B cell (primary cell): ENCODE measurements at regions not wholly inside any gene's neighbourhood (a gene's known extent, or its start where the extent isn't known, plus 50 kb on each side); places are given as distances from the start of the nearest gene placed in this dataset.

Source experiments
- ATAC-seq: fragments of 200-7000 bp; cut with Tn5 transposase; one replicate; pipeline ENCODE4 v1.10.0; 2021; ENCODE audit warnings: low read depth, mild to moderate bottlenecking, moderate number of reproducible peaks, moderate library complexity
- CTCF ChIA-PET: fragments of 350-600 bp; sonication (Branson Sonifier 250); formaldehyde crosslinking; loops from one replicate; lab custom pipeline; 2021; ENCODE audit warnings: antibody characterized with exemption, inconsistent platforms; lab: Charles Lee
- POLR2A ChIA-PET: fragments of 350-600 bp; sonication (Branson Sonifier 250); formaldehyde crosslinking; loops from one replicate; lab custom pipeline; 2021; ENCODE audit warnings: antibody characterized with exemption; lab: Charles Lee
- DNase-seq: peaks from one replicate; pipeline ENCODE4 v3.0.0; 2013
- H2AFZ ChIP-seq: 2 replicates; pipeline ENCODE4 v1.6.1; 2012; ENCODE audit warnings: mild to moderate bottlenecking, low read depth, low read length; ENCODE audit not compliant: insufficient read depth, poor library complexity, severe bottlenecking
- H3K27ac ChIP-seq, 2 donors: 1 replicate in 1 of 2; 2 replicates in 1 of 2; pipeline ENCODE4 v1.5.1; 2012 to 2013; ENCODE audit warnings: low read length in 2 of 2, mild to moderate bottlenecking in 2 of 2, moderate library complexity in 1 of 2
- H3K27me3 ChIP-seq, 4 experiments: fragments of 200-600 bp in 1 of 4; sonication (generic) in 1 of 4; replicated peaks in 1 of 4; 1 replicate in 2 of 4; 2 replicates in 2 of 4; pipeline versions ENCODE4 v1.6.1 to v1.7.0; 2013 to 2016; ENCODE audit warnings: low read length in 3 of 4, mild to moderate bottlenecking in 2 of 4, mixed read lengths in 1 of 4, moderate library complexity in 1 of 4; ENCODE audit not compliant: insufficient read depth in 4 of 4, control insufficient read depth in 3 of 4; ENCODE audit errors: control extremely low read depth in 1 of 4
- H3K36me3 ChIP-seq, 2 experiments: replicated peaks in 1 of 2; 1 replicate in 1 of 2; 2 replicates in 1 of 2; pipeline versions ENCODE4 v1.6.1 to v1.7.1; 2013; ENCODE audit warnings: low read length in 1 of 2; ENCODE audit not compliant: insufficient read depth in 2 of 2, control insufficient read depth in 1 of 2; ENCODE audit errors: control extremely low read depth in 1 of 2, extremely low read depth in 1 of 2
- H3K4me1 ChIP-seq, 2 donors: fragments of 200-600 bp in 1 of 2; sonication (generic) in 1 of 2; 1 replicate in 1 of 2; 2 replicates in 1 of 2; pipeline versions ENCODE4 v1.5.1 to v1.6.1; 2013 to 2017; ENCODE audit warnings: low read length in 2 of 2; ENCODE audit not compliant: control insufficient read depth in 2 of 2, insufficient read depth in 2 of 2
- H3K4me2 ChIP-seq: replicated peaks from 2 replicates; pipeline ENCODE3; 2012; ENCODE audit warnings: mild to moderate bottlenecking, low read depth, low read length; ENCODE audit not compliant: poor library complexity, severe bottlenecking
- H3K4me3 ChIP-seq, 5 experiments: fragments of 200-600 bp in 1 of 5; sonication (generic) in 1 of 5; 1 replicate in 3 of 5; 2 replicates in 2 of 5; pipeline versions ENCODE4 v1.5.1 to v1.7.0; 2011 to 2016; ENCODE audit warnings: low read length in 4 of 5, mild to moderate bottlenecking in 4 of 5, low read depth in 2 of 5, control low read depth in 1 of 5, moderate library complexity in 1 of 5; ENCODE audit not compliant: insufficient read depth in 1 of 5; ENCODE audit errors: control extremely low read depth in 1 of 5, extremely low read depth in 1 of 5
- H3K79me2 ChIP-seq: fragments of 200-600 bp; sonication (generic); one replicate; pipeline ENCODE4 v1.6.0; 2016; ENCODE audit warnings: low read length; ENCODE audit not compliant: control insufficient read depth, insufficient read depth
- H3K9ac ChIP-seq: fragments of 200-600 bp; sonication (generic); 2 replicates; pipeline ENCODE4 v1.6.1; 2017; ENCODE audit warnings: mild to moderate bottlenecking, low read length, moderate library complexity
- H3K9me3 ChIP-seq, 3 donors: one replicate each; pipeline versions ENCODE4 v1.6.1 to v1.7.1; 2013; ENCODE audit warnings: low read length in 2 of 3; ENCODE audit not compliant: control insufficient read depth in 2 of 3, insufficient read depth in 1 of 3; ENCODE audit errors: control extremely low read depth in 1 of 3
- H4K20me1 ChIP-seq: 2 replicates; pipeline ENCODE4 v1.6.0; 2012; ENCODE audit warnings: mild to moderate bottlenecking, low read length; ENCODE audit not compliant: insufficient read depth, control insufficient read depth, poor library complexity, severe bottlenecking
- H3K27ac Mint-ChIP-seq: one replicate; pipeline ENCODE4 v1.8.0; 2021; ENCODE audit warnings: mixed read lengths
- H3K27me3 Mint-ChIP-seq: one replicate; pipeline ENCODE4 v1.8.0; 2021; ENCODE audit warnings: mixed read lengths
- H3K4me1 Mint-ChIP-seq: one replicate; pipeline ENCODE4 v1.8.0; 2021; ENCODE audit warnings: mixed read lengths
- H3K4me3 Mint-ChIP-seq: one replicate; pipeline ENCODE4 v1.8.0; 2021; ENCODE audit warnings: mixed read lengths
- H3K9me3 Mint-ChIP-seq: one replicate; pipeline ENCODE4 v1.8.0; 2022; ENCODE audit warnings: mixed read lengths; ENCODE audit not compliant: insufficient read depth
- CTCF ChIP-seq: fragments of 200-600 bp; IDR thresholded peaks from one replicate; pipeline ENCODE4 v1.8.0; 2022; ENCODE audit warnings: antibody characterized with exemption, mild to moderate bottlenecking
- EZH2 ChIP-seq: IDR thresholded peaks from 2 replicates; pipeline ENCODE4 v1.6.1; 2012; ENCODE audit warnings: borderline replicate concordance, low read depth, mild to moderate bottlenecking, moderate library complexity, low read length; ENCODE audit not compliant: insufficient read depth, poor library complexity, severe bottlenecking
- WGBS: methylation state at CpG from one replicate; pipeline ENCODE4 v1.1.5; 2013; ENCODE audit warnings: missing lambda C conversion rate; ENCODE audit not compliant: insufficient coverage; 5-methylcytosine and 5-hydroxymethylcytosine counted together
- intact Hi-C: fragments of 100-400 bp; cut with micrococcal nuclease; formaldehyde crosslinking; loops from one replicate; pipeline ENCODE4 v1.10.0; 2022

- peaks cover 14 to 19% of the 10 kb centered on the region in 2 donors for H3K4me1 ChIP-seq
- peaks cover 16% of the 10 kb centered on the region for H3K4me1 Mint-ChIP-seq
- H3K36me3 ChIP-seq, result no peaks in the 10 kb centered on the region
- intact Hi-C loops, result no loop called here
- CTCF ChIA-PET, result no interaction called here
- no peak overlapping the region for H3K27ac Mint-ChIP-seq
- no peaks in the 10 kb centered on the region for H4K20me1 ChIP-seq
- no peak overlapping the region for H3K9ac ChIP-seq
- 87% methylated on average over 8 of the region's 9 CpGs for WGBS
- no peak overlapping the region for H3K4me3 Mint-ChIP-seq
- no peaks in the 10 kb centered on the region for H3K9me3 ChIP-seq
- no peak overlapping the region for H2AFZ ChIP-seq
- H3K27ac ChIP-seq, result no peak overlapping the region
- H3K27me3 Mint-ChIP-seq, result peaks cover 27% of the 10 kb centered on the region
- POLR2A ChIA-PET, result no interaction called here
- no peaks in the 10 kb centered on the region for H3K79me2 ChIP-seq
- no peaks in the 10 kb centered on the region for H3K9me3 Mint-ChIP-seq
- DNase-seq, result no peak
- TF ChIP-seq CTCF, result no peak
- TF ChIP-seq EZH2, result no peak
- peaks cover 0 to 11% (median 3%) of the 10 kb centered on the region in 4 experiments for H3K27me3 ChIP-seq
- ATAC-seq, result no peak
- no peak overlapping the region for H3K4me3 ChIP-seq
- no peak overlapping the region for H3K4me2 ChIP-seq
These were observed 236.8 kb downstream of the TLE3 start for GRCh38 chr15:69860921-69861320.

GRCh38 chr15:69861331-69862171 lies 236.2 kb downstream of the TLE3 start:
- Histone ChIP-seq H3K9ac (no peak overlapping the region), H3K36me3 (no peaks in the 10 kb centered on the region), H3K4me2 (no peak overlapping the region), H3K4me3 (no peak overlapping the region), H4K20me1 (no peaks in the 10 kb centered on the region), H3K9me3 (no peaks in the 10 kb centered on the region), H3K27me3 (peaks cover 0 to 11% (median 2%) of the 10 kb centered on the region in 4 experiments), H2AFZ (no peak overlapping the region), H3K27ac (no peak overlapping the region), H3K4me1 (peaks cover 14 to 19% of the 10 kb centered on the region in 2 donors), H3K79me2 (no peaks in the 10 kb centered on the region)
- Mint-ChIP-seq H3K27me3 (peaks cover 27% of the 10 kb centered on the region), H3K9me3 (no peaks in the 10 kb centered on the region), H3K4me1 (peaks cover 16% of the 10 kb centered on the region), H3K27ac (no peak overlapping the region), H3K4me3 (no peak overlapping the region)
- DNase-seq (no peak), ATAC-seq (no peak)
- ChIA-PET POLR2A (no interaction called here), CTCF (no interaction called here)
- no peak for TF ChIP-seq CTCF
- TF ChIP-seq EZH2, result no peak
- intact Hi-C loops, result no loop called here
- 79% methylated on average over 4 of the region's 8 CpGs for WGBS
